Stimulated activated CD4-positive, alpha-beta T cell treated with anti-CD3 and anti-CD28 coated beads, Interleukin-2, amount 100 ng/mL, for 4 hours (primary cell): ENCODE measurements at regions not wholly inside any gene's neighbourhood (a gene's known extent, or its start where the extent isn't known, plus 50 kb on each side); places are given as distances from the start of the nearest gene placed in this dataset.

Experiments
- DNase-seq: peaks from one replicate; pipeline ENCODE4 v3.0.0-alpha.2; 2020; ENCODE audit warnings: low read depth

GRCh38 chr5:2603272-2603575 is 148.3 kb downstream of the IRX2 start:
- DNase-seq = no peak

GRCh38 chr5:2602451-2603271 is 148.8 kb downstream of the IRX2 start:
- DNase-seq = no peak

GRCh38 chr5:2598503-2598902 is 153.0 kb downstream of the IRX2 start:
- DNase-seq = no peak

- DNase-seq = no peak
These were observed 156.8 kb downstream of the IRX2 start for GRCh38 chr5:2594701-2595100.

GRCh38 chr5:2592766-2593165 is 158.7 kb downstream of the IRX2 start:
- DNase-seq = no peak

- DNase-seq = no peak
These were observed 159.6 kb downstream of the IRX2 start for GRCh38 chr5:2591777-2592453.

GRCh38 chr5:2588850-2589501 is 162.5 kb downstream of the IRX2 start:
- no peak for DNase-seq

GRCh38 chr5:2587189-2588031 is 164.1 kb downstream of the IRX2 start:
- DNase-seq = no peak

GRCh38 chr5:2586016-2586715 is 165.3 kb downstream of the IRX2 start:
- DNase-seq = no peak

GRCh38 chr5:2584579-2585269 is 166.8 kb downstream of the IRX2 start:
- no peak for DNase-seq

- DNase-seq = no peak
These were observed 169.0 kb downstream of the IRX2 start for GRCh38 chr5:2582507-2582906.

GRCh38 chr5:2582106-2582505 is 169.4 kb downstream of the IRX2 start:
- no peak for DNase-seq

GRCh38 chr5:2581418-2581817 is 170.1 kb downstream of the IRX2 start:
- DNase-seq = no peak

GRCh38 chr5:2579126-2579525 is 172.4 kb downstream of the IRX2 start:
- DNase-seq = no peak

- no peak for DNase-seq
These were observed 174.0 kb downstream of the IRX2 start for GRCh38 chr5:2577312-2578036.

GRCh38 chr5:2576823-2577222 is 174.7 kb downstream of the IRX2 start:
- no peak for DNase-seq

- DNase-seq = no peak
These were observed 175.6 kb downstream of the IRX2 start for GRCh38 chr5:2575871-2576270.

GRCh38 chr5:2575292-2575691 is 176.2 kb downstream of the IRX2 start:
- DNase-seq = no peak

GRCh38 chr5:2574155-2574554 is 177.3 kb downstream of the IRX2 start:
- no peak for DNase-seq

- no peak for DNase-seq
These were observed 180.9 kb downstream of the IRX2 start for GRCh38 chr5:2570586-2570985.
